IMR-90 (cell line): ENCODE measurements at regions not wholly inside any gene's neighbourhood (a gene's known extent, or its start where the extent isn't known, plus 50 kb on each side); places are given as distances from the start of the nearest gene placed in this dataset.

Source experiments
- BHLHE40 ChIP-seq: fragments of 150-350 bp; IDR thresholded peaks from 2 replicates; pipeline ENCODE4 v1.6.1; 2016; ENCODE audit warnings: mild to moderate bottlenecking, low read depth, low read length
- CEBPB ChIP-seq: IDR thresholded peaks from 2 replicates; pipeline ENCODE4 v1.6.1; 2012; ENCODE audit warnings: low read depth, low read length, improper control_type of control experiment
- MAFK ChIP-seq: IDR thresholded peaks from 2 replicates; pipeline ENCODE4 v1.6.1; 2012; ENCODE audit warnings: low read depth, low read length, improper control_type of control experiment
- MXI1 ChIP-seq: IDR thresholded peaks from 2 replicates; pipeline ENCODE4 v1.6.1; 2012; ENCODE audit warnings: low read depth, mild to moderate bottlenecking, low read length, moderate library complexity, borderline replicate concordance
- POLR2A ChIP-seq: IDR thresholded peaks from 2 replicates; pipeline ENCODE4 v1.6.1; 2012; ENCODE audit warnings: mild to moderate bottlenecking, low read depth, low read length
- TF ChIP-seq, protein P1 (sequence below): conservative IDR thresholded peaks from 2 replicates; pipeline ENCODE4 v1.5.1; 2012; ENCODE audit warnings: mild to moderate bottlenecking, low read depth, low read length, improper control_type of control experiment

GRCh38 chr6:109292420-109292819, 89.8 kb downstream of the CD164 start:
- TF ChIP-seq, protein P1, sequence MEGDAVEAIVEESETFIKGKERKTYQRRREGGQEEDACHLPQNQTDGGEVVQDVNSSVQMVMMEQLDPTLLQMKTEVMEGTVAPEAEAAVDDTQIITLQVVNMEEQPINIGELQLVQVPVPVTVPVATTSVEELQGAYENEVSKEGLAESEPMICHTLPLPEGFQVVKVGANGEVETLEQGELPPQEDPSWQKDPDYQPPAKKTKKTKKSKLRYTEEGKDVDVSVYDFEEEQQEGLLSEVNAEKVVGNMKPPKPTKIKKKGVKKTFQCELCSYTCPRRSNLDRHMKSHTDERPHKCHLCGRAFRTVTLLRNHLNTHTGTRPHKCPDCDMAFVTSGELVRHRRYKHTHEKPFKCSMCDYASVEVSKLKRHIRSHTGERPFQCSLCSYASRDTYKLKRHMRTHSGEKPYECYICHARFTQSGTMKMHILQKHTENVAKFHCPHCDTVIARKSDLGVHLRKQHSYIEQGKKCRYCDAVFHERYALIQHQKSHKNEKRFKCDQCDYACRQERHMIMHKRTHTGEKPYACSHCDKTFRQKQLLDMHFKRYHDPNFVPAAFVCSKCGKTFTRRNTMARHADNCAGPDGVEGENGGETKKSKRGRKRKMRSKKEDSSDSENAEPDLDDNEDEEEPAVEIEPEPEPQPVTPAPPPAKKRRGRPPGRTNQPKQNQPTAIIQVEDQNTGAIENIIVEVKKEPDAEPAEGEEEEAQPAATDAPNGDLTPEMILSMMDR = no peak
- TF ChIP-seq MXI1 = no peak
- no peak for TF ChIP-seq POLR2A
- TF ChIP-seq MAFK = no peak
- TF ChIP-seq BHLHE40 = no peak
- TF ChIP-seq CEBPB = no peak
